NCI-H2171 (cell line): ENCODE measurements at regions not wholly inside any gene's neighbourhood (a gene's known extent, or its start where the extent isn't known, plus 50 kb on each side); places are given as distances from the start of the nearest gene placed in this dataset.

Source experiments
- DNase-seq: peaks from one replicate; lab custom pipeline; 2025; lab: John Stamatoyannopoulos, UW

DNA sequence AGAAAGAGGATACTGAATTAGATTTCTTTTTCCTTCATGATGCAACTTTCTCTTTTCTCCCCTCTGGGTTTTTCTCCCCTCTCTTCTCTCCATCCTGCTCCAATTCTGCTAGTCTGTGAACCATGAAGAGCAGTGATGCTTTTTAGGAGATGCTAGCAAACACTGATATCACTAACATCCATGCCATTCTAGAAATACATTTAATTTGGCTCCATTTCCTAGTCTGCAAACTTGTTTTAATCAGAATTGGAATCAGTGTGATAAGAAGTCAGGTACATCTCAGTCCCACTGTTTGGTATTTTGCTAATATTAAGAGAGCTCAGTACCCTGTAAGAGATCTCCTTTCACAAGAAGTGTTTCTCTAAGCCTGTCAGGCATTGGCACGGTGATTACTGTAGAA lies 437.1 kb downstream of the RWDD3 start:
- DNase-seq: no peak

DNA sequence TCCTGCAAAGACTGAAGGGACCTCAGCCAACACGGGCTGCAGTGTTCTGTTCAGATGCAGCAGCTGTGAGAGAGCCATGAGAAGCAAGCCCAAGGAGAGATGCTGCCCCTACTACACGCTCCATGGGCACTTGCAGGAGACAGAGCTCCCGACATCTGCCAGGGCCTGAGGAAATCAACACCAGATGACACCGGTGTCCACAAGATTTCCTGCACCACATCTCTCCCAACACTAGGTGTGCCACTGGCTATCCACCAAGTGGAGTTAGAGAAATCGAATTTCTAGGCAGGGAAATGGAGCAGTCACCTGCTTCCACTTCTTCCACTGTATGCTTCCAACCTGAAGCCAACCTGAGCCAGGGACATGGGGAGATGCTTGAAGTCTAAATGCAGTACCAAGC lies 445.3 kb downstream of the RWDD3 start:
- no peak for DNase-seq

DNA sequence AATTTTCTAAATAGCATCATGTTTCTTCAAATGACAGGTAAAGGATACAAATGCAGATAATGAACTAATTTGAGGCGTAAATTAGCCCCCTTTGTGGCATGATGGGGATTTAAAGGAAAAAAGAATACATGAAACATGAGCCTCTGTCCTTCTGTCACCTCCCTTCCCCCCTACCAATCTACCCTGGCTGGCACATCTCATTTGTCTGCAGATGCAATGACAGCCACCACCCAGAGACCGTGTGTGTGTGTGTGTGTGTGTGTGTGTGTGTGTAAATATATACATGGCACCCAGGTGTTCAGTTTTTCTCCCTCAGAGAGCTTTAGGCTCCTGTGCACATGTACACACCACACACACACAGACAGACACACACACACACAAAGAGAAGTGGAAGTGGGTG lies 451.1 kb downstream of the RWDD3 start:
- DNase-seq: peak; percentile 75

DNA sequence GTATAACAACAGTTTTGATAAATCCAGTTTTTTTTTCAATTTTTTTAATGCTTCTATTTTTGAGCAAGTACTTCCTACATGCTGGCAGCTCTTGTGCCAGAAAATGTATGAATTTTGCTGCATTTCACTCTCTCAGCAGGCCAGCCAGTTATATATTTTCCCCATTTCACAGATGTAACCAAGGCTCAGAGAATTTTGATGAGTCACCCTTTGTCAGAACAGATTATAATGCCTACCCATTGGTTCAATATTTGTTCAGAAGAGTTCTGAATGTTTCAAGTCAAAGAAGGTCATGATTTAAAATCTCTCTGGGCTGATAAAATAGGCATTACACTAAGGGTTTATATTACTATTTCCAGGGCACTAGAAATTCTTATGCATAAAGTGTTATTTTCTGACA lies 452.2 kb downstream of the RWDD3 start:
- DNase-seq: no peak

DNA sequence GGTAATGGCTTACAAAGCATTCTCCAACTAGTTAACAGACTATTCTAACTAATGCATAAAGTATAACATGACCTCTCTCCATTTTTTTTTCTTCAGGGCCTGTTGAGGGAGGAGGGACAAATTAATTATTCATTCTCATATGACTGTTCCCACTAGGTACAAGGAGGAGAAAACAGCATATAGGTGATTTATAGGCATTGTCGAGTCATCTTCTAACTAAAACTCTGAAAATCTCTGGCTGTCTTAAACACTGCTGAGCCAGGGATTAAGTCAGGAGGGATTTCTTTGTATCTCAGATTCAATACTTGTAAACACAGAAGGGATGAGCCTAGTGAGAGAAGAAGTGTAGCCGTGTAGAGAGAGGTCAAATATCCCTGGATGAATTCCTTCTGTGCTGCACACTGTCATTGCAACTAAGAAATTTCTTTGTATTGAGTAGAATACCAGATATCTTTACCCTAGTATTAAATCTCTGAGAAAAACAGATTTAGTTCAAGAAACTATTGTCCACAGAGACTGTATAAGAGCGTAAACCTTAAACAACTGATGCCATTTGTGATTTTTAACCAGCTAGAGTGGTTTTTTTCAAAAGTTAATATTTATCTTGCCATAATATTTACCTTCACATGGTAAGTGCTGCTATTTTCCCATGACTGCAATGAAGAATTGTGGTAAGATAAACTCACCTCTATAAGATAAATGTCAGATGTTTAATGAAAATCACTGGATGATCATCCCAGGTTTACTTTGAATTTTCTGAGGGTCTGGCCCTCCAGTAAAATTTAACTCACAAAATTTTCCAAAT lies 465.3 kb downstream of the RWDD3 start:
- DNase-seq: no peak

DNA sequence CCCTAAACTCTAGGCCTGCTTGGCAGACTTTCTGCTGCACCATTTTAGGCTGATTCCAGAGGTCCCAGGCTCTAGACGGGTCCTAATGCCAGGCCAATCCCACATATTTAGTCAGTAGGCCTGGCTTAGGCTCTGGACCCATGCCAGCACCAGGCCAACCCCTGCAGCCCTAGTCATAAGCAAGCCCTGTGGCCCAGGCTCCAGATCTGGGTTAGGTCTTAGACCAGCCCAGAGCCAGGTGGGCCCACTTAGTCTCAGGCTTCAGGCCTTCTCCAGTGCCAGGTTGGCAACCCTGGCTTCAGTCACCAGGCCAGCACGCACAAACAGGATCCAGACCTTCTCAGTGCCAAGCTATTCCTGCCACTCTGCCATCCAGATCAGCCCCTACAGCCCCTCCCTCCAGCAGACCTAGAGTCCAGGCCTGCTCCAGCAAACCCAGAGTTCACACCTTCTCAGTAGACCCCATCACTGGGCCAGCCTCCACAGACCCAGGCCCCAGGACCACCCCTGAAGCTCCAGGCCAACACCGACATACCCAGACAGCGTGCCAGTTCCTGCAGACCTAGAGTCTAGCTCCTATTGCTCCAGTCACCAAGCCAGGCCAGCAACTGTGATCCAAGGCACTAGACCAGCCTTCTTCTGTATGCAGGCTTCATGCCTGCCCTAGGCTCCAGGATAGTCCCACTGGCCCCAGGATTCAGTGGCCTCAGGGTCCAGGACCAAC lies 467.6 kb downstream of the RWDD3 start:
- DNase-seq: no peak

DNA sequence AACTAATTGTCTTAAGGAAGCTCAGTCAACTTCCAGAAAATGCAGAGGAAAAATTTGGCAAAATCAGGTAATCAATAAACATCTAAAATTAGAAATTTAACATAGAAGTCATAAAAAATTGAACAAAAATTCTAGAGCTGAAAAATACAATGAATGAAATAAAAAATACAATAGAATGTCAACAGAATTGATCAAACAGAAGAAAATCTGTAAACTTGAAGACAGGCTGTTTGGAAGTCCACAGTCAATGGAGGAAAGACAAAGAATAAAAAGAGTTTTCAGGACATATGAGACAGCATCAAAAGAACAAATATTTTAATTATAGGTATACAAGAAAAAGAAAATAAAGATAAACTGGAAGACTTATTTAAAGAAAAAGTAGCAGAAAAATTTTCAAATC lies 469.0 kb downstream of the RWDD3 start:
- DNase-seq: no peak

DNA sequence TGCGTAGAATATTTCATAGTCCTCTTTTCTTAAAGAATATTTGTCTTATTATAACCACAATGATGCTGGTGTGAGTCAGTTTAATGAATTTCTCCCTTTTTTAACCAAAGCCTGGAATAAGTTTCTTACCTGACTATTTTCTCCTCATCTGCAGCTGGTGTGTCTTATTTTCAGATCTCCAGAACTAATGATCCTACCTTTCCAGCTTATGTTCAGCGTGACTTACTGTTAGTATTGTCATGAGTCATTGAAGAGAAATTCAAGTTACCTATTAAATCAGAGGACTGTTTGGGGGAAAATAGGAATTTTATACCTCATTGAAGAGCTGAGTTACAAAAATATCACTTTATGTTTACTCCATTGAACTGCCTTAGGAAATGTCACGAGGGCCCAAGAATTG lies 482.1 kb downstream of the RWDD3 start:
- no peak for DNase-seq

DNA sequence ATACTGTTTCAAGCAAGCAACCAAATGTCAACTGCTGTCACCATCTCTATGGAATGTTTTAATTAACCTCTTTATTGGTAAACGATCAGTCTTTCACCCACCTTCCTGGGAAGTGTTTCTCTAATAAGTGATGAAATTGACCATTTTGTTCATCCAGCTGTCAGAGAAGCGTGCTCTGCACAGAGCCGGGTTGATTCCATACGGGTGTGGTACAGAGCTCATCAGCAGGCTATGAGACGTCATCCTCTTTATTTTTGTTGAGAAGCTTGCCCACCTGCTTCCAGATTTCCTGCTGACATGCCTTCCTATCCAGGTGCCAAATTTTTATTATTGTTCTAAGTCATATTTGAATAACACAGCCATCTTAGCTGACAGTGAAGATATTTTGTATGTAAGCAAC lies 482.5 kb downstream of the RWDD3 start:
- DNase-seq: no peak

DNA sequence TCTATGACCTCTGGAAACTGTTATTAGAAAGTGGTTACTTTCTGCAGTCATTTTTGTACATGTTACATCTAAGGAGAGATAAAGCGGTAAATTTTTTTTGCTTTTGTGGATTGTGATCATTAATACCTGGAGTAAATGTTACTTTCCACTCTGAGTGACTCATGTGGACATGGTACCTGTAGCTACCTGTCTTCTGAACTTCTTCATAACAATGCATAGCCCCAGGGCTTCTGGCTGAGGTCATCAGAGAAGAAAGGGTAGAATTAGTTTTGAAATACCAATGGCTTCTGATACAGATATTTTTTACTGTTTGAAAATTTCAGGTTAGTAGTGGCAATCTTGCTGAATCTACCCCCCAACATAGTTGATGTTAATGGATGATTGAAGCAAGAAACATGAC lies 489.3 kb downstream of the RWDD3 start:
- DNase-seq: no peak

DNA sequence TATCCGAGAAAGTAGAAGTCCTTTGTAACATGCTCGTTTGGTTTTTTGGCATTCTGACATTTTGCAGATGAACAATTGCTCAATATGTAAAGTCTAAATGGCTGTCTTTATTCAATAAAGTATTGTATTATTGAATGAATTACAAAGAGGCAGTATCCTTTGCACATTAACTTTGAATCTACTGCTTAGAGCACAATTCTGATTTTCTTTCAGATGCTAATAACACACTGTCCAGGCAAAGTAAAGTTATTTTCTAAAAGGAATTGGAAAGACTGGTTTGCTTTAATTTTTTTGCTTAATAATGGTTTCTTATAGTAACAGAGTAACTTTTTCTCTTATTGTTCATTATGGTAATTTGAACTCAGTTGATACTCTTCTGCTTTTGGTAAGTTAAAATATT lies 494.8 kb downstream of the RWDD3 start:
- DNase-seq: no peak

DNA sequence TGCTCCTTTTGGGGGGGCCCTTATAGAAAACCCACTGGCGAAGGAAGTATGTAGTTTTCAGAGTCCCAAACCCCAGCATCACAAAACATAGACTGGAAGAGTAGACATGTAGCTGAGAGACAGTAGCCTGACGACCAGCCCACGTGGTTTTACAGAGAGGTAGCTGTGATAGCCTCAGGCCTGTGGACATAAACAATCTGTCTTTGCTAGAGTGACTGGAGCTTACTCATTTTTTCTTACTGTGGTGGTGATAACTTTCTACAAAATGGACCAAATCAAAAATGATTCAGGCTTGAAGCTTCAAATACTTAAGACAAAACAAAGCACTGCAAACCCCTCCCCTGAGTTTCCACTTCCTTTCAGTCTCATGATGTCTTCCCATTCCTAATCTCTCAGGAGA lies 497.0 kb downstream of the RWDD3 start:
- DNase-seq: no peak

DNA sequence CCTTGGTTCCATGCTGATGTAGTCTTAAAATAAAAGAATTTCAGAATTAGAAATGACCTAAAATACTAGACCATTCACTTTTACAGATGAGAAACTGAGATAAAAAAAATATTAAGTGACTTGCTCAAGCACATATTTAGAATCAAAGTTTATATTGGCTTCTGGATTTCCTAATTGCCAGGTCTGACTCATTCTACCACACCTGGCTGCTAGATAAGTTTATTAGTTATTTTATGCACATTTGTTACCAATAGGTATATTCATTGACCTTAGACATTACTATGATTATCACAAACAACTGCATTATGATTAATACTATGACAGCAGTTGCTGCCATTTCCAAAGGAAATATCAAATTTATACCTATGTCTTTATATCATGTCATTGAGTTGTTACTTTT lies 497.5 kb downstream of the RWDD3 start:
- DNase-seq: no peak

DNA sequence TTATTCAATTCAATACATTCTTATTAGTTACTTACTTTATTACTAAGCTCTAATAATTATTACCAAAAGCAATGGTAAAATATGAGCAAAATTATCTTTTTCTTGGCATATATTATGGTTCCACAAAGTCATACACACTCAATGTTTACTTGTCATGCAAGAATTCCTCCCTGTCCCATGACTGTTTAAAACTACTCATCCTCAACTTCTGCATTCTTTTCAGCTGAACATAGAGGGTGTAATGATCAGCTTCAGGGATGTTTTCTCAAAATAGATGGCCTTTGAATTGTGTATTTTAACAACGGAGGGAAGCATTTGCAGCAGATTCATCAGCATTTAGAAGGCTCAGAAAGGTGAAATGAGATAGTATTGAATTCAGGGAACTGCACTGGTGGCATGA lies 499.0 kb downstream of the RWDD3 start:
- DNase-seq: no peak

DNA sequence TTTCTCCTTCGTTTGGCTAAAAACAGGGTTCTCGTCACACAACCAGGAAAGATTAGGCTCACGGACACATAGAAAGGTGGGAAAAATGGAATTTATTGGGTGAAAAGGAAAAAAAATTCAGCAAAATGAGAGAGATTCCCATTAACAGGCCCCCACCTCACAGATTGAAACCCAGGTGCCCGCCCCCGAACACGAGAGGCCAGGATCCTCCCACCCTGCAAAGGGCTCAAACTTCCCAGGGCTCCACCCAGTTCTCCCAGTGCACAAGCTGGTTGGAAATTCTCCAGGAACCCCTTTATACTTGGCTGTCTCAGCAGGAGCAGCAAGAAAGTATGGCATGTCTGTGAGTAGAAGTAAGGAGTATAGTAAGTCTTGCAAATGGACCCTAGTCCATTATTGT lies 499.7 kb downstream of the RWDD3 start:
- DNase-seq: no peak

DNA sequence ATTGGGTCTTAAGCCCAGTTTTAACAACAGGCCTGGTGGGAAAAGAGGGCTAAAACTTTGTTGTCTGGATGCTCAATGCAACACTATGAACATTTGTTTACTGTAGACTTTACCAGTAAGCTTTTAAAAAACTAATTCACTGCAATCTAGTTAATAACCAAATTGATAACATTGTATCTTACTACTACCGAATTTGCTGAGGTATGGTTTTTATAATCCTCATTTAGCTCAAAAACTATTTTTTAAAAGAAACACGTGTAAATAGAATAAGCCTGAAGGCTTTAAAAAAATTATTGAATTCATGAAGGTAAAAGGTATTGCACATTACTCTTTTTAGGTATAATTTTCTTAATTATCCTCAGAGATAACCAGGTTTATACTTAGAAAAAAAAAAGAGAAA lies 500.6 kb downstream of the RWDD3 start:
- DNase-seq: no peak

DNA sequence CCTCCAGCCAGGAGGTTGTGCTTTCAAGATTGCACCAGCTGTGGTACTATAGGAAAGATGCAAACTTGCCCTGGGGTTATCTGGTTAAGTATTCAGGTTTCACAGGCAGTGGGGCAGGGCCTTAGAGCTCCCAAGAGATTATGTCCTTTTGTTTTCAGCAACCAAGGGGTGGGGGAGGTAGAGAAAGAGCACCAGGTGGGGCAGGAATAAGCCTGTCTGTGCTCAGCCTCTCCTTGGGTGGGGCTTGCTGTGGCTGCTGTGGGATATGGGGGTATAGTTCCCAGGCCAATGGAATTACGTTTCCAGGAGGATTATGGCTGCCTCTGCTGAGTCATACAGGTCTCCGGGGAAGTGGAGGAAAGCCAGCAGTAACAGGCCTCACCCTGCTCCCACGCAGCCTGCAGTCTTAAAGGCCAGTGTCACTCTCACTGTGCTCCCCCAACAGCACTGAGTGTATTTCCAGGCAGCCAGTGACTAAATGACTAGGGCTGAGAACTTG lies 508.6 kb downstream of the RWDD3 start:
- DNase-seq: peak; percentile 85

DNA sequence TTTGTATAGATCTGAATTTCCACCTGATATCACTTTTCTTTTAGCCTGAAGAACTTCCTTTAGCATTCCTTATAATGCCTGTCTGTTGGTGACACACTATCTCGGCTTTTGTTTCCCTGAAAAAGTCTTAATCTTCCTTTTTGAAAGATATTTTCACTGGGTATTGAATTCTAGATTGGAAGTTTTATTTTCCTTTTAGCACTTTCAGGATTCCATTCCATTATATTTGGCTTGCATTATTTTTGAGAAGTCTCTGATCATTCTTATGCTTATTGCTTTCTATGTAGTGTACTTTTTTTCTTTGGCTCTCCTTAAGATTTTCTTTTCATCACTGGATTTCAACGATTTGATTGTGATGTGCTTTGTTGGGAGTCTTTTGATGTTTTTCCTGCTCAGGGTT lies 510.7 kb downstream of the RWDD3 start:
- DNase-seq: no peak

DNA sequence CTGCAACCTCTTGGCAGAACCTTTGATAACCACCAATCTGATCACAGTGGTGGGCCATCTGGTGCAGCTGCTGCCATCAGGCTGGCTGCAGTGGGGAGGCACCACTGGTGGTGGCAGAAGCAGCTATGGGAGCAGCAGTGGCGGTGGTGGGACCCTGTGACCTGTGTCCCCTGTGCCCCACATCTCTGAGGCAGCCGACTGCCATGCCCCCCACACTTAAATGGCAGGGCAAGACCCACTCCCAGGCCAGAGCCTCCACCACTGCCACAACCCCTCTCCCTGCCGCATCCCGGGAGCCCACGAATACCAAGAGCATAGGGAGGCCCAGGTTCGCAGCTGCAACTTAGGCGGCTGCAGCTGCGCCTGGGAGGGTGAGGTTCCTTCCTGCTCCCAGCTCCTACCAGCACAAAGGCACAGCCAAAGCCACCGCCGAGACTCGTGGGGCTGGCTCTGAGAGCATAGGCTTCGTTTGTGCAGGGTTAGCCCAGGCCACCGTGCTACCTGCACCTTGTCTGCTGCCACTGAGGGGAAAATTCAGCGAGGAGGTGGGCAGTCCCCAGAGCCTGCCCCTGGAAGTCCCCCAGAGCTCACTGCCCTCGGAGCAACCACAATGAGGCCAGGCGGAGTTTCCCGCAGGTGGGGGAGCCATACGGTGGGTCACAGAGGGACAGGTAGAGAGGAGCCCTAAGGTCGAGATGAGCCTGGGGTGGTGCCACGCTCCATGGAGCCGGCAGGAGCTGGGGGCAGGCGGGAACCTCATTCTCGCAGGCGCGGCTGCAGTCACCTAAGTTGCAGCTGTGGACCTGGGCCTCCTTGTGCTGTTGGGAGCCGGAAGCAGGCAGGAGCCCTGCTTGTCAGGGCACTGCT lies 518.7 kb downstream of the RWDD3 start:
- no peak for DNase-seq

DNA sequence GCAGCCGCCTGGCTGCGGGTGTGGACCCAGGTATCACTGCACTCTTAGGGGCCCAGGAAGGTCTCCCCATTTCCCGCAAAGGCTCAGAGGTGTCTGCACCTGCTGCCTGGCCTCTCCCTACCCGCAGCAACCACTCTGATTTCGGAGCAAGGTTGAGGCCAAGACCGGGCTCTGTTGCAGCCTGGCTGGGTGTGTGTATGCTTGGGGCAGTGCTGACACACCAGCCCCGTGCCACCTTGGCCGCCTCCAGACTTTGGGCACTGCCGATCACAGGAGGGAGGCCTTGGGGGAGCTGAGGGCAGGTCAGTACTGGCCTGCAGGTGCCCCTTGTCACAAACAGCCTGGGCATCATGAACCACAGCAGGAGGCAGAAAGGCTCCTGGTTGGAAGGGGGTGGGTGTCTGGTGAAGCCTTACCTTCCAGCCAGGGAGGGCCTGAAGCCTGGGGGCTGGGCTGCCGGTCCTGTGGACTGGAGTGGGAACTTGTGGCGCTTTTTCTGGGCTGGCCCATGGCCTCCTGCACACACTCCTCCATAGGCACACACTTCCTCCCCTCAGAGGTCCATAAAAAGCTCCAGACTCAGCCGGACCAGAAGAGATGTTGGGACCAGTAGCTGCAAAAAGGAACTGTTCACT lies 519.5 kb downstream of the RWDD3 start:
- DNase-seq: no peak

DNA sequence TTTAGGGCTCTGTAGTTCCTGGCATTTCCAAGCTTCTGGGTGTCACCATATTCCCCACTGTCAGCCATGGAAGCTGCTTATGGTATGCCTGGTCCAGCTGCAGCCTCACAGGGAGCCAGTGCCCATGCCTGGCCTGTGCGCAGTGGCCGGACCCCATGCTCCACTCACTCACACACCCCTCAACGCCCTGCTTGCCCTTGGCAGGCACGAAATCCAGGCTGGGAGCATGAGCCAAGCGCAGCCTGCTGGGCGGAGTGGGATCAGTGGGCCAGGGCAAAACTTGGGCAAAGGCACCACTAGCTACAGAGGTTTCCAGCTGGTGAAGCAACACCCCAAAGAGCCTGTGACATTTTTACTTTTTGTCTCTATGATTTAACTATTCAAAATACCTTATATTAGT lies 520.4 kb downstream of the RWDD3 start:
- DNase-seq: no peak

DNA sequence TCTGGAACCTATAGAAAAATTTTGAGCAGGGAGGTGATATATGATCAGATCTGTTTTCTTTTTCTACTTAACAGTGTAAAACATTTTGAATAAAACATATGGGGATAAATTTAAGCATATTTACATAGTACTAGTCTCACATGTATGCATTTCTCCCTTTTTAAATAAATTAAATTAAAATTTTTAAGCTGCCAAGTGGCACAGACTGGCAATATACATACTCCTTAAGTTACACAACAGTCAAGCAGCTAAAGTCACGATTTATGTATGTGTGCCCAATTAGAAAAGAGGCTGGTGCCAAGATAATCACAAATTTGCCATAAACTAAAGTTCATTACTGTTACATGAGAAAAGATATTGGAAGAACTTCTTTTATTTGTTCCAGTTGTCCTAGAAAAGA lies 532.0 kb downstream of the RWDD3 start:
- no peak for DNase-seq
